HCT116 (cell line): ENCODE measurements at regions not wholly inside any gene's neighbourhood (a gene's known extent, or its start where the extent isn't known, plus 50 kb on each side); places are given as distances from the start of the nearest gene placed in this dataset.

ENCODE experiments used
- ATAC-seq: fragments of 200-7000 bp; cut with Tn5 transposase; 2 replicates; pipeline ENCODE4 v1.9.1; 2020; ENCODE audit warnings: mild to moderate bottlenecking, moderate library complexity
- BruUV-seq: library from RNA; stranded (reverse); fragments of 400-500 nt; replicated peaks from 2 replicates; lab custom pipeline; 2021; lab: Mats Ljungman, UMichigan
- CTCF ChIA-PET: fragments of 300-600 bp; sonication (Branson Sonifier 250); formaldehyde crosslinking; loops from one replicate; lab custom pipeline; 2021; ENCODE audit warnings: antibody characterized with exemption; lab: Charles Lee
- POLR2A ChIA-PET: fragments of 300-600, 350-600 bp; sonication (Branson Sonifier 250); formaldehyde crosslinking; loops from one replicate; lab custom pipeline; 2021; ENCODE audit warnings: antibody characterized with exemption; lab: Charles Lee
- RAD21 ChIA-PET, 2 experiments: fragments of 300-600 bp; sonication (Branson Sonifier 250); formaldehyde crosslinking; loops; one replicate each; lab custom pipeline; 2023; ENCODE audit warnings: low total read pairs in 2 of 2; ENCODE audit not compliant: uncharacterized antibody in 2 of 2, unreplicated experiment in 2 of 2, low non-redundant PET in 1 of 2; lab: Charles Lee
- DNase-seq: peaks from one replicate; pipeline ENCODE4 v3.0.0-alpha.2; 2010; ENCODE audit warnings: low read depth, low spot score
- H2AFZ ChIP-seq: fragments of 200-600 bp; shearing (Covaris generic), sonication (generic); 2 replicates; pipeline ENCODE4 v1.6.1; 2017; ENCODE audit warnings: low read depth, mixed run types, mixed read lengths, antibody characterized with exemption, low read length; ENCODE audit not compliant: poor library complexity, severe bottlenecking
- H3K27ac ChIP-seq: 2 replicates; pipeline ENCODE4 v1.5.1; 2012; ENCODE audit warnings: low read depth, low read length
- H3K27me3 ChIP-seq: fragments of 200-600 bp; sonication (generic); 2 replicates; pipeline ENCODE4 v1.6.1; 2016; ENCODE audit warnings: mixed run types, low read length, mixed read lengths; ENCODE audit not compliant: insufficient read depth
- H3K36me3 ChIP-seq, 2 experiments: fragments of 200-500 bp in 1 of 2; fragments of 200-600 bp in 1 of 2; sonication (Bioruptor generic) in 1 of 2; sonication (generic) in 1 of 2; 2 replicates each; pipeline versions ENCODE4 v1.5.1 to v1.6.1; 2014 to 2016; ENCODE audit warnings: low read length in 2 of 2, inconsistent platforms in 1 of 2, mixed read lengths in 1 of 2, mixed run types in 1 of 2; ENCODE audit not compliant: insufficient read depth in 2 of 2, control insufficient read depth in 1 of 2
- H3K4me1 ChIP-seq, 2 experiments: fragments of 200-600 bp in 1 of 2; sonication (generic) in 1 of 2; 2 replicates each; pipeline versions ENCODE4 v1.5.1 to v1.6.1; 2012 to 2017; ENCODE audit warnings: low read length in 2 of 2, inconsistent platforms in 1 of 2, mild to moderate bottlenecking in 1 of 2, mixed read lengths in 1 of 2, mixed run types in 1 of 2, moderate library complexity in 1 of 2; ENCODE audit not compliant: insufficient read depth in 2 of 2, control insufficient read depth in 1 of 2
- H3K4me2 ChIP-seq: fragments of 200-600 bp; sonication (generic); 2 replicates; pipeline ENCODE4 v1.6.1; 2017; ENCODE audit warnings: mixed run types, low read length, mixed read lengths
- H3K4me3 ChIP-seq, 2 experiments: fragments of 200-600 bp in 1 of 2; sonication (generic) in 1 of 2; replicated peaks in 1 of 2; 2 replicates each; pipeline ENCODE4 v1.5.1; 2011 to 2016; ENCODE audit warnings: low read length in 2 of 2, control low read depth in 1 of 2, low read depth in 1 of 2, mild to moderate bottlenecking in 1 of 2, mixed read lengths in 1 of 2, mixed run types in 1 of 2
- H3K79me2 ChIP-seq: fragments of 200-600 bp; sonication (generic); 2 replicates; pipeline ENCODE4 v1.6.1; 2017; ENCODE audit warnings: mild to moderate bottlenecking, mixed run types, low read length, moderate library complexity, mixed read lengths; ENCODE audit not compliant: insufficient read depth
- H3K9ac ChIP-seq: fragments of 200-600 bp; sonication (generic); 2 replicates; pipeline ENCODE4 v1.6.1; 2016; ENCODE audit warnings: low read length, mixed read lengths
- H3K9me2 ChIP-seq: fragments of 200-600 bp; sonication (generic), shearing (Covaris generic); 2 replicates; pipeline ENCODE4 v1.6.1; 2017; ENCODE audit warnings: mixed run types, mild to moderate bottlenecking, moderate library complexity; ENCODE audit not compliant: insufficient read depth
- H3K9me3 ChIP-seq, 2 experiments: fragments of 200-500 bp in 1 of 2; fragments of 200-600 bp in 1 of 2; sonication (Bioruptor generic) in 1 of 2; sonication (generic) in 1 of 2; 2 replicates each; pipeline ENCODE4 v1.6.1; 2014 to 2017; ENCODE audit warnings: low read length in 2 of 2, mixed read lengths in 2 of 2, inconsistent platforms in 1 of 2, low read depth in 1 of 2, mild to moderate bottlenecking in 1 of 2, mixed run types in 1 of 2, moderate library complexity in 1 of 2; ENCODE audit not compliant: control insufficient read depth in 1 of 2, insufficient read depth in 1 of 2
- H4K20me1 ChIP-seq: fragments of 200-600 bp; sonication (generic), shearing (Covaris generic); 2 replicates; pipeline ENCODE4 v1.6.1; 2017; ENCODE audit warnings: mixed run types, mild to moderate bottlenecking, moderate library complexity; ENCODE audit not compliant: insufficient read depth
- ATF3 ChIP-seq: IDR thresholded peaks from 2 replicates; pipeline ENCODE4 v1.6.1; 2012
- CBX3 ChIP-seq: IDR thresholded peaks from 2 replicates; pipeline ENCODE4 v1.6.1; 2012; ENCODE audit warnings: low read depth
- CEBPB ChIP-seq: IDR thresholded peaks from 2 replicates; pipeline ENCODE4 v1.6.1; 2012; ENCODE audit warnings: low read depth
- CTCF ChIP-seq, 3 experiments: fragments of 200-600 bp in 1 of 3; sonication (generic) in 1 of 3; IDR thresholded peaks in 2 of 3; conservative IDR thresholded peaks in 1 of 3; 2 replicates each; pipeline ENCODE4 v1.5.1; 2012 to 2017; ENCODE audit warnings: low read depth in 2 of 3, low read length in 2 of 3, antibody characterized with exemption in 1 of 3, borderline replicate concordance in 1 of 3, control low read depth in 1 of 3, mild to moderate bottlenecking in 1 of 3, mixed read lengths in 1 of 3, mixed run types in 1 of 3, moderate library complexity in 1 of 3; ENCODE audit not compliant: insufficient read depth in 1 of 3
- EGR1 ChIP-seq: IDR thresholded peaks from 2 replicates; pipeline ENCODE4 v1.6.1; 2012; ENCODE audit warnings: low read depth
- ELF1 ChIP-seq: IDR thresholded peaks from 2 replicates; pipeline ENCODE4 v1.6.1; 2012; ENCODE audit warnings: low read depth, borderline replicate concordance
- EZH2 ChIP-seq: fragments of 200-600 bp; sonication (generic); IDR thresholded peaks from 2 replicates; pipeline ENCODE4 v1.6.1; 2017; ENCODE audit warnings: antibody characterized with exemption, mixed run types
- EZH2phosphoT487 ChIP-seq: fragments of 200-600 bp; IDR thresholded peaks from 2 replicates; pipeline ENCODE4 v1.6.1; 2018; ENCODE audit warnings: antibody characterized with exemption, borderline replicate concordance
- FOSL1 ChIP-seq: IDR thresholded peaks from 2 replicates; pipeline ENCODE4 v1.6.1; 2012; ENCODE audit warnings: low read depth
- JUND ChIP-seq: IDR thresholded peaks from 2 replicates; pipeline ENCODE4 v1.6.1; 2012
- POLR2AphosphoS5 ChIP-seq: IDR thresholded peaks from 2 replicates; pipeline ENCODE4 v1.6.1; 2011; ENCODE audit warnings: mild to moderate bottlenecking, low read depth, low read length, moderate library complexity
- REST ChIP-seq: IDR thresholded peaks from 2 replicates; pipeline ENCODE4 v1.6.1; 2012; ENCODE audit warnings: low read depth
- SIN3A ChIP-seq: IDR thresholded peaks from 2 replicates; pipeline ENCODE4 v1.6.1; 2012; ENCODE audit warnings: low read depth
- SRF ChIP-seq: IDR thresholded peaks from 2 replicates; pipeline ENCODE4 v1.6.1; 2012; ENCODE audit warnings: low read depth
- YY1 ChIP-seq: IDR thresholded peaks from 2 replicates; pipeline ENCODE4 v1.6.1; 2011; ENCODE audit warnings: low read length, low read depth, moderate library complexity, mild to moderate bottlenecking; ENCODE audit not compliant: insufficient replicate concordance; ENCODE audit errors: extremely low read depth
- ZNF274 ChIP-seq: fragments of 200-500 bp; sonication (Bioruptor generic); IDR thresholded peaks from 2 replicates; pipeline ENCODE4 v1.6.1; 2014; ENCODE audit warnings: mild to moderate bottlenecking, low read depth, low read length, inconsistent platforms
- intact Hi-C: fragments of 100-400 bp; cut with micrococcal nuclease; formaldehyde crosslinking; loops from 2 replicates; pipeline ENCODE4 v1.10.0; 2022
- TF ChIP-seq, protein P1 (sequence below): IDR thresholded peaks from 2 replicates; pipeline ENCODE4 v1.6.1; 2012

DNA sequence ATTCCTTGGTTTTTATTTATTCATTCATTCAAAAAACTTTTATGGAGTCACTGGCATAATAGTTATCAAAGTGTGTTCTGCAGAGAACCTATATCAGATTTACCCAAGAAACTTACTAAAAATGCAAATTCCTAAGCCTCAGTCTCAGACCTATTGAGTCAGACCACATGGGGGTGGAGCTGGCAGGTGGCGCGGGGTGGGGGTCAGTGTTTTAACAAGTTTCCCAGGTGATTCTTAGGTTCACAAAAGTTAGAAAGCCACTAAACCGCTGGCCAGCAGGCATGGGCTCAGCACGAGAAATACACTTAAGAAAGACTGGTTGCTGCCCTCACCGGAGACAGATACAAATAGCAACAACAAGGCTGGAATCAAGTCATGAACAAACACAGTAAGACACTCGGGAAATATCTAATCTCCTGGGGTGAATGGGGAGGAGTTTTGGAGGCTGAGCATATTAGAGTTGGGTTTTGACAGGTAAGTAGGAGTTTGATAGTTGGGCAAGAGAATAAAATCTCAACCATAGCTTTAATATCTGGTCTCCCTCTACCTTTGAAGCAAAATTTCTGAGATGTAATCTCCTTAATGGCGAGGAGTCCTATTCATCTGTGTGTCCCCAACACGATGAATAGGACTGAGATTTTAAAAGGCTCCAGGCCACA is 167.5 kb upstream of the NECTIN1 start:
- ATAC-seq (no peak), DNase-seq (no peak)
- Histone ChIP-seq H4K20me1 (no peaks in the 10 kb centered on the region), H3K27me3 (peaks cover 19% of the 10 kb centered on the region; the same call in 1 of the 2 replicates), H3K4me3 (no peak overlapping the region), H3K4me1 (no peaks in the 10 kb centered on the region), H3K9me3 (no peaks in the 10 kb centered on the region), H3K36me3 (no peaks in the 10 kb centered on the region), H3K79me2 (no peaks in the 10 kb centered on the region), H3K9ac (no peak overlapping the region), H3K4me2 (no peak overlapping the region), H3K27ac (no peak overlapping the region), H3K9me2 (0 out of 2 replicates have a peak, but pooled peaks cover 2% of the 10 kb centered on the region), H2AFZ (no peak overlapping the region)
- intact Hi-C loops, result no loop called here
- POLR2A ChIA-PET, result no interaction called here
- TF ChIP-seq EZH2phosphoT487, result no peak
- no peak for TF ChIP-seq ZNF274
- no peak for TF ChIP-seq CEBPB
- TF ChIP-seq ATF3, result no peak
- no peak for TF ChIP-seq ELF1
- no peak for TF ChIP-seq REST
- TF ChIP-seq SRF, result no peak
- no peak for TF ChIP-seq EGR1
- TF ChIP-seq YY1, result no peak
- TF ChIP-seq CTCF (IDR thresholded peaks at IDR 0.05 in 2 of 3, conservative IDR thresholded peaks at IDR 0.05 in 1 of 3; ENCODE audit: borderline replicate concordance in 1 of 3, insufficient read depth in 1 of 3, low read depth in 2 of 3, low read length in 2 of 3), result no peak
- TF ChIP-seq EZH2, result no peak
- TF ChIP-seq FOSL1, result no peak
- TF ChIP-seq, protein P1, sequence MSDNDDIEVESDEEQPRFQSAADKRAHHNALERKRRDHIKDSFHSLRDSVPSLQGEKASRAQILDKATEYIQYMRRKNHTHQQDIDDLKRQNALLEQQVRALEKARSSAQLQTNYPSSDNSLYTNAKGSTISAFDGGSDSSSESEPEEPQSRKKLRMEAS, result no peak
- TF ChIP-seq POLR2AphosphoS5, result no peak
- no peak for TF ChIP-seq CBX3
- TF ChIP-seq JUND, result no peak
- TF ChIP-seq SIN3A, result no peak
- CTCF ChIA-PET, result no interaction called here
- no TSS peak for BruUV-seq
- RAD21 ChIA-PET, result no interaction called here
